Uterus (tissue), 2 donors: ENCODE measurements at regions not wholly inside any gene's neighbourhood (a gene's known extent, or its start where the extent isn't known, plus 50 kb on each side); places are given as distances from the start of the nearest gene placed in this dataset.

Experiments
- CTCF ChIP-seq, 4 experiments: fragments of 200-600 bp in 2 of 4; fragments of 450-650 bp in 2 of 4; sonication (generic) in 2 of 4; IDR thresholded peaks; one replicate each; pipeline ENCODE4 v1.5.1; 2016 to 2019; ENCODE audit warnings: antibody characterized with exemption in 4 of 4, mild to moderate bottlenecking in 2 of 4, moderate library complexity in 1 of 4
- POLR2A ChIP-seq, 2 donors: fragments of 450-650 bp; IDR thresholded peaks; one replicate each; pipeline ENCODE4 v1.6.1; 2016; ENCODE audit warnings: antibody characterized with exemption in 2 of 2, mild to moderate bottlenecking in 1 of 2, moderate library complexity in 1 of 2

DNA sequence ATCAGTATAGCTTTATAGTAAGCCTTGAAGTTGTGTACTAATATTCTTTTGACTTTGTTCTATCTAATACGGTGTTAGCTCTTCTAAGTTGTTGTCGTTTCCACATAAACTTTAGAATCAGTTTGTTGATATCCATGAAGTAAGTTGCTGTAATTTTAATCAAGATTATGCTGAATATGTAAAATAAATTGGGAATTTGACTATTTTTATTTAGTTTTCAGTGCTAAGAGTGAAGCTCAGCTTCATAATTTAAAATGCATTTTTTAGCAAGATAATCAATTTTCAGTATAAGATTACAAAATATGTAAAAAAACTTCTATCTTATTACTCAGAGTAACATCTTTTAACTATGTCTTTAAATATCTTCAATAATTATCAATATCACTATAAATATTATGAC lies 1374.8 kb downstream of the PCDH7 start:
- TF ChIP-seq CTCF (IDR thresholded peaks at IDR 0.05) (no peak), POLR2A (IDR thresholded peaks at IDR 0.05) (no peak)
